ENCODE measurements at regions not wholly inside any gene's neighbourhood (a gene's known extent, or its start where the extent isn't known, plus 50 kb on each side); places are given as distances from the start of the nearest gene placed in this dataset.

- no peak for DNase-seq (ENCODE audit: low read depth in 3 of 3)
Measured at GRCh38 chr3:188102861-188103547, 51.0 kb upstream of the LPP start.

DNA sequence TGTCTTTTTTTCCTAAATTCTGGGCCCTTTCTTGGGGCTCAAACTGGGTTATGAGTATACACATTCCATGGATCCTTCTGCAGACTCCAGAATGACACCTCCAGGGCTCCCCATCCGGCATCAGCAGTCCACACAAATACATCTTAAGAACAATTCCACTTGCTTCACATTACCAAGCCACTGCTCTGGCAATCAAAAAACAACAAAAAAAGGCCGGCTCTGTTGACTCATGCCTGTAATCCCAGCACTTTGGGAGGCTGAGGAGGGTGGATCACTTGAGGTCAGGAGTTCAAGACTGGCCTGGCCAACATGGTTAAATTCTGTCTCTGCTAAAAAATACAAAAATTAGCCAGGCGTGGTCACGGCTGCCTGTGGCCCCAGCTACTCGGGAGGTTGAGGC, 49.9 kb upstream of the LPP start:
- DNase-seq (ENCODE audit: low read depth in 3 of 3) = no peak

Measured in stimulated activated CD4-positive, alpha-beta T cell treated with anti-CD3 and anti-CD28 coated beads, TNF-alpha, amount 100 ng/mL, for 4 hours (primary cell).